Spleen (tissue), 7 donors: ENCODE measurements at regions not wholly inside any gene's neighbourhood (a gene's known extent, or its start where the extent isn't known, plus 50 kb on each side); places are given as distances from the start of the nearest gene placed in this dataset.

Experiments used
- CTCF ChIP-seq, 11 experiments: fragments of 200-600 bp in 7 of 11; fragments of 450-650 bp in 4 of 11; sonication (generic) in 4 of 11; IDR thresholded peaks in 8 of 11; conservative IDR thresholded peaks in 3 of 11; 1 replicate in 7 of 11; 2 replicates in 4 of 11; pipeline versions ENCODE4 v1.4.0 to v1.8.0; 2016 to 2021; ENCODE audit warnings: antibody characterized with exemption in 11 of 11, inconsistent platforms in 4 of 11, mild to moderate bottlenecking in 1 of 11
- POLR2A ChIP-seq, 3 donors: fragments of 450-650 bp; IDR thresholded peaks; one replicate each; pipeline ENCODE4 v1.5.1; 2017; ENCODE audit warnings: antibody characterized with exemption in 3 of 3, mild to moderate bottlenecking in 1 of 3
- POLR2AphosphoS5 ChIP-seq, 3 donors: sonication (generic); formaldehyde crosslinking; IDR thresholded peaks; one replicate each; pipeline ENCODE4 v1.5.1; 2017; ENCODE audit warnings: antibody characterized with exemption in 3 of 3
- donor health status: DM: no; HTN: no; CAD: no; lungs with moderate emphysema.
- donor health status: DM: no; HTN: no; CAD: no.
- donor health status: DM: no; HTN: no; CAD: no.

GRCh38 chr2:176579608-176580007 lies 310.4 kb downstream of the MTX2 start:
- no peak for TF ChIP-seq CTCF (IDR thresholded peaks at IDR 0.05 in 8 of 11, conservative IDR thresholded peaks at IDR 0.05 in 3 of 11)
- TF ChIP-seq POLR2A (IDR thresholded peaks at IDR 0.05) = no peak
- TF ChIP-seq POLR2AphosphoS5 (IDR thresholded peaks at IDR 0.05) = no peak
